Activated T-helper 1 cell treated with anti-CD3 and anti-CD28 coated beads, Interleukin-12 subunit alpha, Interleukin-12 subunit beta, Interleukin-2, Interleukin-4 antibody, amounts not matched to agents 30 ng/mL and 10 ng/mL and 1 ng/mL, durations not matched to agents 14 hours and 24 hours and 36 hours (primary cell): ENCODE measurements at regions not wholly inside any gene's neighbourhood (a gene's known extent, or its start where the extent isn't known, plus 50 kb on each side); places are given as distances from the start of the nearest gene placed in this dataset.

Experiments used
- DNase-seq: peaks from one replicate; pipeline ENCODE4 v3.0.0; 2021; ENCODE audit warnings: low spot score
- H3K27ac Mint-ChIP-seq: one replicate; pipeline ENCODE4 v1.8.0; 2021; ENCODE audit warnings: mild to moderate bottlenecking, mixed read lengths
- H3K27me3 Mint-ChIP-seq: one replicate; pipeline ENCODE4 v1.8.0; 2022; ENCODE audit warnings: mild to moderate bottlenecking, moderate library complexity, mixed read lengths; ENCODE audit not compliant: insufficient read depth
- H3K36me3 Mint-ChIP-seq: one replicate; pipeline ENCODE4 v1.8.0; 2021; ENCODE audit warnings: low read depth, mixed read lengths
- H3K4me1 Mint-ChIP-seq: one replicate; pipeline ENCODE4 v1.8.0; 2021; ENCODE audit warnings: low read depth, mixed read lengths
- H3K4me3 Mint-ChIP-seq: one replicate; pipeline ENCODE4 v1.8.0; 2021; ENCODE audit warnings: mild to moderate bottlenecking, moderate library complexity, mixed read lengths
- H3K9me3 Mint-ChIP-seq: one replicate; pipeline ENCODE4 v1.8.0; 2021; ENCODE audit warnings: mixed read lengths
- intact Hi-C: fragments of 100-400 bp; cut with micrococcal nuclease; formaldehyde crosslinking; loops from one replicate; pipeline ENCODE4 v1.15.1; 2024

- no peak overlapping the region for H3K4me3 Mint-ChIP-seq
These were observed 272.5 kb upstream of the CDYL start for GRCh38 chr6:4503700-4504099.

GRCh38 chr6:4496284-4496683, 279.9 kb upstream of the CDYL start:
- intact Hi-C loops, result no loop called here
- H3K9me3 Mint-ChIP-seq, result peaks cover 3% of the 10 kb centered on the region

More at GRCh38 chr6:4503700-4504099, 272.5 kb upstream of the CDYL start:
- Mint-ChIP-seq H3K27me3 (peaks cover 2% of the 10 kb centered on the region), H3K9me3 (no peaks in the 10 kb centered on the region), H3K36me3 (no peaks in the 10 kb centered on the region), H3K27ac (no peak overlapping the region), H3K4me1 (no peaks in the 10 kb centered on the region)
- intact Hi-C loops, result no loop called here
- DNase-seq, result no peak

GRCh38 chr6:4491501-4492260, 284.5 kb upstream of the CDYL start:
- no peaks in the 10 kb centered on the region for H3K27me3 Mint-ChIP-seq

More at GRCh38 chr6:4496284-4496683, 279.9 kb upstream of the CDYL start:
- H3K4me1 Mint-ChIP-seq, result no peaks in the 10 kb centered on the region
- no peaks in the 10 kb centered on the region for H3K36me3 Mint-ChIP-seq
- no peak for DNase-seq
- H3K4me3 Mint-ChIP-seq, result no peak overlapping the region
- H3K27ac Mint-ChIP-seq, result no peak overlapping the region
- H3K27me3 Mint-ChIP-seq, result no peaks in the 10 kb centered on the region

GRCh38 chr6:4489538-4489937, 286.7 kb upstream of the CDYL start:
- no peaks in the 10 kb centered on the region for H3K4me1 Mint-ChIP-seq
- H3K4me3 Mint-ChIP-seq, result no peak overlapping the region
- no peaks in the 10 kb centered on the region for H3K27me3 Mint-ChIP-seq
- H3K36me3 Mint-ChIP-seq, result no peaks in the 10 kb centered on the region
- no peak overlapping the region for H3K27ac Mint-ChIP-seq
- H3K9me3 Mint-ChIP-seq, result peaks cover 12% of the 10 kb centered on the region
- DNase-seq, result no peak
- intact Hi-C loops, result no loop called here

More at GRCh38 chr6:4491501-4492260, 284.5 kb upstream of the CDYL start:
- Mint-ChIP-seq H3K36me3 (no peaks in the 10 kb centered on the region), H3K9me3 (peaks cover 12% of the 10 kb centered on the region), H3K4me3 (no peak overlapping the region), H3K4me1 (no peaks in the 10 kb centered on the region), H3K27ac (no peak overlapping the region)
- no peak for DNase-seq
- intact Hi-C loops, result no loop called here

- Mint-ChIP-seq H3K4me3 (no peak overlapping the region), H3K27me3 (no peaks in the 10 kb centered on the region), H3K4me1 (no peaks in the 10 kb centered on the region), H3K9me3 (peaks cover 12% of the 10 kb centered on the region), H3K27ac (no peak overlapping the region), H3K36me3 (no peaks in the 10 kb centered on the region)
- intact Hi-C loops, result no loop called here
- no peak for DNase-seq
These were observed 287.8 kb upstream of the CDYL start for GRCh38 chr6:4488389-4488788.

GRCh38 chr6:4487538-4487937, 288.7 kb upstream of the CDYL start:
- Mint-ChIP-seq H3K27ac (no peak overlapping the region), H3K4me3 (no peak overlapping the region), H3K36me3 (no peaks in the 10 kb centered on the region), H3K9me3 (peaks cover 12% of the 10 kb centered on the region), H3K4me1 (no peaks in the 10 kb centered on the region), H3K27me3 (no peaks in the 10 kb centered on the region)
- intact Hi-C loops, result no loop called here
- DNase-seq, result no peak

- H3K4me3 Mint-ChIP-seq, result no peak overlapping the region
- no peaks in the 10 kb centered on the region for H3K36me3 Mint-ChIP-seq
- no peaks in the 10 kb centered on the region for H3K4me1 Mint-ChIP-seq
- DNase-seq, result no peak
- H3K9me3 Mint-ChIP-seq, result peaks cover 11% of the 10 kb centered on the region
- H3K27me3 Mint-ChIP-seq, result no peaks in the 10 kb centered on the region
- intact Hi-C loops, result no loop called here
- H3K27ac Mint-ChIP-seq, result no peak overlapping the region
These were observed 289.5 kb upstream of the CDYL start for GRCh38 chr6:4486568-4487315.

GRCh38 chr6:4485735-4486134, 290.5 kb upstream of the CDYL start:
- no peak for DNase-seq
- no peaks in the 10 kb centered on the region for H3K27me3 Mint-ChIP-seq
- intact Hi-C loops, result no loop called here
- no peaks in the 10 kb centered on the region for H3K36me3 Mint-ChIP-seq
- peaks cover 9% of the 10 kb centered on the region for H3K9me3 Mint-ChIP-seq
- H3K4me1 Mint-ChIP-seq, result no peaks in the 10 kb centered on the region
- no peak overlapping the region for H3K27ac Mint-ChIP-seq
- no peak overlapping the region for H3K4me3 Mint-ChIP-seq

GRCh38 chr6:4482461-4482860, 293.7 kb upstream of the CDYL start:
- H3K4me1 Mint-ChIP-seq, result no peaks in the 10 kb centered on the region
- H3K36me3 Mint-ChIP-seq, result no peaks in the 10 kb centered on the region
- H3K9me3 Mint-ChIP-seq, result peaks cover 2% of the 10 kb centered on the region
- H3K27me3 Mint-ChIP-seq, result no peaks in the 10 kb centered on the region
- no peak overlapping the region for H3K27ac Mint-ChIP-seq
- no peak overlapping the region for H3K4me3 Mint-ChIP-seq
- no peak for DNase-seq
- intact Hi-C loops, result no loop called here

- Mint-ChIP-seq H3K27ac (no peak overlapping the region), H3K4me3 (no peak overlapping the region), H3K27me3 (no peaks in the 10 kb centered on the region), H3K36me3 (no peaks in the 10 kb centered on the region), H3K9me3 (no peaks in the 10 kb centered on the region), H3K4me1 (no peaks in the 10 kb centered on the region)
- intact Hi-C loops, result no loop called here
- DNase-seq, result no peak
These were observed 295.1 kb upstream of the CDYL start for GRCh38 chr6:4480788-4481735.

GRCh38 chr6:4478098-4478497, 298.1 kb upstream of the CDYL start:
- Mint-ChIP-seq H3K9me3 (no peaks in the 10 kb centered on the region), H3K4me1 (no peaks in the 10 kb centered on the region), H3K36me3 (no peaks in the 10 kb centered on the region), H3K27me3 (no peaks in the 10 kb centered on the region), H3K27ac (no peak overlapping the region), H3K4me3 (no peak overlapping the region)
- no peak for DNase-seq
- intact Hi-C loops, result no loop called here

GRCh38 chr6:4474810-4475209, 301.4 kb upstream of the CDYL start:
- DNase-seq, result no peak
- H3K27me3 Mint-ChIP-seq, result no peaks in the 10 kb centered on the region
- intact Hi-C loops, result no loop called here
- no peaks in the 10 kb centered on the region for H3K36me3 Mint-ChIP-seq
- no peak overlapping the region for H3K4me3 Mint-ChIP-seq
- H3K4me1 Mint-ChIP-seq, result no peaks in the 10 kb centered on the region
- no peak overlapping the region for H3K27ac Mint-ChIP-seq
- peaks cover 19% of the 10 kb centered on the region for H3K9me3 Mint-ChIP-seq
